Coronary artery (tissue), 2 donors: ENCODE measurements at regions not wholly inside any gene's neighbourhood (a gene's known extent, or its start where the extent isn't known, plus 50 kb on each side); places are given as distances from the start of the nearest gene placed in this dataset.

Source experiments
- DNase-seq: peaks from one replicate; pipeline ENCODE4 v3.0.0-alpha.2; 2017; ENCODE audit warnings: low spot score
- H3K27ac ChIP-seq, 2 donors: fragments of 200-600 bp; sonication (generic); one replicate each; pipeline ENCODE4 v1.5.1; 2016 to 2019
- H3K4me3 ChIP-seq: fragments of 200-600 bp; sonication (generic); 2 replicates; pipeline ENCODE4 v1.5.1; 2016; ENCODE audit warnings: mild to moderate bottlenecking, moderate library complexity
- TF ChIP-seq, protein P1 (sequence below): fragments of 200-600 bp; sonication (generic); IDR thresholded peaks from one replicate; pipeline ENCODE4 v1.5.1; 2019; ENCODE audit warnings: antibody characterized with exemption

DNA sequence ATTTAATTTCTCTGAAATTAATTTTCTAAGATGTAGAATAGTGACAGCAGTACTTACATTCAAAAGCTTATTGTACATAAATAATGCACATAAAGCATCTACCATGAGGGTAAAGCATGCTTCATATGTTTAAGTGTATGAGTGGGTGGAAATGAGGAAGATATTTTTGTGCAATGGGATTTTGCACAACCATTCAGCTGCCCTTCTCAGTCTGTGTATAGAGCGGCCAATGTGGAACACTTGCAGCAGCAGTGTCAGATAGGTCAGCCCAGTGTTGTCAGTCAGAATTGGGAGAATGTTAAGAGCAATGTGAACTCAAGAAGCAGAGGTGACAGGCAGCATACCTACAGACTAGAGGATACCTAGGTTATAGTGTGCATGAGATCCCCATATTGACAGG, 72.5 kb upstream of the ATP2B1 start:
- DNase-seq = no peak
- TF ChIP-seq, protein P1, sequence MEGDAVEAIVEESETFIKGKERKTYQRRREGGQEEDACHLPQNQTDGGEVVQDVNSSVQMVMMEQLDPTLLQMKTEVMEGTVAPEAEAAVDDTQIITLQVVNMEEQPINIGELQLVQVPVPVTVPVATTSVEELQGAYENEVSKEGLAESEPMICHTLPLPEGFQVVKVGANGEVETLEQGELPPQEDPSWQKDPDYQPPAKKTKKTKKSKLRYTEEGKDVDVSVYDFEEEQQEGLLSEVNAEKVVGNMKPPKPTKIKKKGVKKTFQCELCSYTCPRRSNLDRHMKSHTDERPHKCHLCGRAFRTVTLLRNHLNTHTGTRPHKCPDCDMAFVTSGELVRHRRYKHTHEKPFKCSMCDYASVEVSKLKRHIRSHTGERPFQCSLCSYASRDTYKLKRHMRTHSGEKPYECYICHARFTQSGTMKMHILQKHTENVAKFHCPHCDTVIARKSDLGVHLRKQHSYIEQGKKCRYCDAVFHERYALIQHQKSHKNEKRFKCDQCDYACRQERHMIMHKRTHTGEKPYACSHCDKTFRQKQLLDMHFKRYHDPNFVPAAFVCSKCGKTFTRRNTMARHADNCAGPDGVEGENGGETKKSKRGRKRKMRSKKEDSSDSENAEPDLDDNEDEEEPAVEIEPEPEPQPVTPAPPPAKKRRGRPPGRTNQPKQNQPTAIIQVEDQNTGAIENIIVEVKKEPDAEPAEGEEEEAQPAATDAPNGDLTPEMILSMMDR = no peak
- no peak overlapping the region for H3K27ac ChIP-seq
- H3K4me3 ChIP-seq = no peak overlapping the region

GRCh38 chr12:89779090-89779489, 70.5 kb upstream of the ATP2B1 start:
- no peak for DNase-seq
- H3K27ac ChIP-seq = no peak overlapping the region
- no peak overlapping the region for H3K4me3 ChIP-seq
- TF ChIP-seq, protein P1 = no peak

- DNase-seq = no peak
- TF ChIP-seq, protein P1 = no peak
- H3K4me3 ChIP-seq = no peak overlapping the region
- no peak overlapping the region for H3K27ac ChIP-seq
These were observed 69.2 kb upstream of the ATP2B1 start for GRCh38 chr12:89777733-89778379.

DNA sequence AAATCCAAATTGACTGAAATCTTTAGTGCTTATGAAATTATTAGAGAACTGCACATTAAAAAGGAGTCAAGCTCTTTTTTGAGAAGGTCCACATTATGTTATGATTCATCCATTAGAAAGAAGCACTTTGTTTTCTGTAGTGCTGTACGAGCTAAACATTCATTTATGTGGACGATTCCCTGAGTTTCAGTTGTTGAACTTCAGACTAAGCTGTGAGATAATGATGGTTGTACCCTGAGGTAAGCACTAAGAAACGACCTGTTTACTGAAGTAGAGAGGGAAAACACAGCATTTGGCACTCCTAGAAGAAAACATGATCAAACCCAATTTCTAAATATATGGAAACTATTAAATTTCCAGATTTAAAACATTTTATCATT, 67.3 kb upstream of the ATP2B1 start:
- no peak overlapping the region for H3K27ac ChIP-seq
- TF ChIP-seq, protein P1 = no peak
- no peak overlapping the region for H3K4me3 ChIP-seq
- DNase-seq = no peak

GRCh38 chr12:89775063-89775985, 66.7 kb upstream of the ATP2B1 start:
- DNase-seq = no peak
- H3K27ac ChIP-seq = no peak overlapping the region
- H3K4me3 ChIP-seq = no peak overlapping the region
- TF ChIP-seq, protein P1 = no peak

GRCh38 chr12:89774645-89775044, 66.0 kb upstream of the ATP2B1 start:
- no peak overlapping the region for H3K4me3 ChIP-seq
- H3K27ac ChIP-seq = no peak overlapping the region
- TF ChIP-seq, protein P1 = no peak
- DNase-seq = no peak
